Keratinocyte (primary cell): ENCODE measurements at regions not wholly inside any gene's neighbourhood (a gene's known extent, or its start where the extent isn't known, plus 50 kb on each side); places are given as distances from the start of the nearest gene placed in this dataset.

ENCODE experiments used
- DNase-seq: peaks from one replicate; pipeline ENCODE4 v3.0.0-alpha.2; 2011; ENCODE audit warnings: low read depth, missing footprints, low spot score
- FAIRE-seq: peaks from 2 replicates; lab custom pipeline; 2011; peaks lifted over from hg19 to GRCh38; lab: Jason Lieb, UNC
- H2AFZ ChIP-seq: 2 replicates; pipeline ENCODE4 v1.6.0; 2012; ENCODE audit warnings: low read length, control low read depth, inconsistent platforms; ENCODE audit not compliant: control insufficient read depth
- H3K27ac ChIP-seq: 2 replicates; pipeline ENCODE4 v1.5.1; 2011; ENCODE audit warnings: low read length; ENCODE audit not compliant: control insufficient read depth, insufficient read depth
- H3K27me3 ChIP-seq: 3 replicates; pipeline ENCODE4 v1.6.0; 2011; ENCODE audit warnings: low read length; ENCODE audit not compliant: control insufficient read depth, insufficient read depth; ENCODE audit errors: extremely low read depth
- H3K36me3 ChIP-seq, 2 experiments: 2 replicates in 1 of 2; 3 replicates in 1 of 2; pipeline ENCODE4 v1.5.1; 2011; ENCODE audit warnings: low read length in 2 of 2, mild to moderate bottlenecking in 1 of 2; ENCODE audit not compliant: control insufficient read depth in 2 of 2, insufficient read depth in 2 of 2; ENCODE audit errors: extremely low read depth in 1 of 2
- H3K4me1 ChIP-seq: 3 replicates; pipeline ENCODE4 v1.5.1; 2011; ENCODE audit warnings: low read length; ENCODE audit not compliant: control insufficient read depth, insufficient read depth; ENCODE audit errors: extremely low read depth
- H3K4me2 ChIP-seq: 3 replicates; pipeline ENCODE4 v1.6.0; 2011; ENCODE audit warnings: low read depth, low read length; ENCODE audit not compliant: control insufficient read depth, insufficient read depth; ENCODE audit errors: extremely low read depth
- H3K4me3 ChIP-seq, 3 experiments: fragments of 200-600 bp in 1 of 3; sonication (generic) in 1 of 3; 2 replicates in 2 of 3; 3 replicates in 1 of 3; pipeline ENCODE4 v1.5.1; 2011 to 2016; ENCODE audit warnings: low read length in 3 of 3, mild to moderate bottlenecking in 3 of 3, control low read depth in 2 of 3, inconsistent platforms in 1 of 3, low read depth in 1 of 3, mixed read lengths in 1 of 3, mixed run types in 1 of 3, moderate library complexity in 1 of 3; ENCODE audit not compliant: control insufficient read depth in 2 of 3, insufficient read depth in 2 of 3; ENCODE audit errors: extremely low read depth in 1 of 3
- H3K79me2 ChIP-seq: 2 replicates; pipeline ENCODE4 v1.6.0; 2012; ENCODE audit warnings: low read length; ENCODE audit not compliant: control insufficient read depth, insufficient read depth
- H3K9ac ChIP-seq: 3 replicates; pipeline ENCODE4 v1.6.0; 2011; ENCODE audit warnings: low read length; ENCODE audit not compliant: control insufficient read depth, insufficient read depth; ENCODE audit errors: extremely low read depth
- H3K9me1 ChIP-seq: 3 replicates; pipeline ENCODE4 v1.6.0; 2011; ENCODE audit warnings: low read length; ENCODE audit not compliant: control insufficient read depth, insufficient read depth; ENCODE audit errors: extremely low read depth
- H3K9me3 ChIP-seq: 2 replicates; pipeline ENCODE4 v1.5.1; 2012; ENCODE audit warnings: low read depth, low read length; ENCODE audit not compliant: control insufficient read depth
- H4K20me1 ChIP-seq: 3 replicates; pipeline ENCODE4 v1.6.0; 2011; ENCODE audit warnings: low read length; ENCODE audit not compliant: control insufficient read depth, insufficient read depth; ENCODE audit errors: extremely low read depth
- CTCF ChIP-seq, 3 experiments: IDR thresholded peaks in 1 of 3; conservative IDR thresholded peaks in 1 of 3; optimal IDR thresholded peaks in 1 of 3; 2 replicates in 2 of 3; 3 replicates in 1 of 3; pipeline versions ENCODE3 to v1.5.1; 2011; ENCODE audit warnings: low read length in 3 of 3, mild to moderate bottlenecking in 3 of 3, moderate library complexity in 2 of 3, control low read depth in 1 of 3, inconsistent platforms in 1 of 3; ENCODE audit not compliant: insufficient read depth in 2 of 3; ENCODE audit errors: extremely low read depth in 1 of 3
- EZH2 ChIP-seq: IDR thresholded peaks from one replicate; pipeline ENCODE4 v1.6.1; 2012; ENCODE audit warnings: inconsistent platforms, mild to moderate bottlenecking, low read length, moderate library complexity
- dilution Hi-C: fragments of 300-500 bp; cut with MboI; formaldehyde crosslinking; loops from one replicate; pipeline ENCODE4 v1.7.0; 2020; ENCODE audit warnings: low sequenced_read_pairs; ENCODE audit not compliant: extremely low pct_ligation_motif_present

- Histone ChIP-seq H3K4me3 (no peak overlapping the region), H3K36me3 (no peaks in the 10 kb centered on the region), H4K20me1 (no peaks in the 10 kb centered on the region), H3K9me1 (no peaks in the 10 kb centered on the region), H3K9ac (no peak overlapping the region), H2AFZ (no peak overlapping the region), H3K4me1 (peaks cover 2% of the 10 kb centered on the region), H3K27me3 (no peaks in the 10 kb centered on the region), H3K79me2 (no peaks in the 10 kb centered on the region), H3K4me2 (no peak overlapping the region), H3K9me3 (no peaks in the 10 kb centered on the region), H3K27ac (no peak overlapping the region)
- dilution Hi-C loops, result no loop called here
- TF ChIP-seq CTCF (optimal IDR thresholded peaks at IDR 0.05 in 1 of 3, IDR thresholded peaks at IDR 0.05 in 1 of 3, conservative IDR thresholded peaks at IDR 0.05 in 1 of 3; ENCODE audit: extremely low read depth in 1 of 3, insufficient read depth in 2 of 3, low read length in 3 of 3), result no peak
- TF ChIP-seq EZH2, result no peak
- FAIRE-seq, result no peak
- DNase-seq, result no peak
Measured at GRCh38 chr18:27696148-27696547, 480.8 kb downstream of the CDH2 start.

- H3K36me3 ChIP-seq, result no peaks in the 10 kb centered on the region
- H2AFZ ChIP-seq, result peak overlapping the region; percentile 49
- H3K4me3 ChIP-seq, result no peak overlapping the region
- no peaks in the 10 kb centered on the region for H4K20me1 ChIP-seq
- H3K9ac ChIP-seq, result no peak overlapping the region
- H3K27me3 ChIP-seq, result no peaks in the 10 kb centered on the region
- H3K79me2 ChIP-seq, result no peaks in the 10 kb centered on the region
- TF ChIP-seq CTCF (optimal IDR thresholded peaks at IDR 0.05 in 1 of 3, IDR thresholded peaks at IDR 0.05 in 1 of 3, conservative IDR thresholded peaks at IDR 0.05 in 1 of 3; ENCODE audit: extremely low read depth in 1 of 3, insufficient read depth in 2 of 3, low read length in 3 of 3), result no peak
- no peak for TF ChIP-seq EZH2
- H3K4me1 ChIP-seq, result peaks cover 2% of the 10 kb centered on the region
- no peak overlapping the region for H3K4me2 ChIP-seq
- DNase-seq, result no peak
- dilution Hi-C loops, result no loop called here
- no peaks in the 10 kb centered on the region for H3K9me1 ChIP-seq
- FAIRE-seq, result peak; percentile 20
- H3K27ac ChIP-seq, result no peak overlapping the region
- no peaks in the 10 kb centered on the region for H3K9me3 ChIP-seq
Measured at GRCh38 chr18:27695503-27695902, 481.4 kb downstream of the CDH2 start.
